ENCODE measurements at regions not wholly inside any gene's neighbourhood (a gene's known extent, or its start where the extent isn't known, plus 50 kb on each side); places are given as distances from the start of the nearest gene placed in this dataset.
"Not testable (repeated sequence)": the region's sequence is repeated elsewhere in the genome, so short reads cannot be mapped to it uniquely, and the experiment has no call there.

DNA sequence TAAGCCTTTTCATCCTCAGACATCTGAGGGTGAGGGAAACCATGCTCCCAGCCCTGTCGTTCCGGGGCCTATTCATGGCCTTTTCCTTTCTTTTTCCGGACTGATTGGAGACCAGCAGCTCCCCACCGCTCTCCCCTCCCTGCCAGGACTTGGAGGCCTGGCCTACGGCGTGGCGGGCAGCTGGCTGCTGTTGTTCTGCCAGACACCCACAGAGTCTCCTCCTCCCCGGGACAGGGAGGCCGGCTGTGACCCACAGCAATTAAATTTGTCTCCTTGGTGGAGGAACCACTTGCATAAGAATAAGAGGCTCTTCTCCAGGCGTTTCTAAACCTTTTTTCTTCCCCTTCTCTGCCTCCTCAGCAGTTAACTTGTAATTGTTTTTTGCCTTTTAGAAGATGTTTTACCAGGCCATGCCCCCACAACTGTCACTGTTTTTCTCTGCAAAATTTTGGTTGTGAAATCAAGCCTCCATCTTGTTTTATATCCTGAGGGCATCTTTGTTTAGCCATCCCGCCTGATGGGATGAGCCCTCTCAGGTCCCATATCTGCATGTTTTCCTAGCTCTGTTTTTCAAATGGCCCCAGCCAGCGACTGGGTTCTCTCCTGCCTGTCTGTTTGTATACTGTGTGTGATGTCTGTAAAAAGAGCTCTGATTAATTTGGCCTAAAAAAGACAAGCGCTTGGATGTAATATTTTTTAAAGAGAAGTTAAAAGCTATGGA is 1060.0 kb upstream of the DDX18 start:
- no peak overlapping the region for H3K27ac ChIP-seq (ENCODE audit: low read length)
- no peaks in the 10 kb centered on the region for H3K36me3 ChIP-seq (ENCODE audit: control insufficient read depth, insufficient read depth, low read length)
- WGBS (ENCODE audit: insufficient coverage, insufficient read length) = no CpG with 5 or more reads among the region's 13 CpGs
- peaks cover 2% of the 10 kb centered on the region; the same call in 1 of the 2 replicates for H3K4me1 ChIP-seq (ENCODE audit: control insufficient read depth, insufficient read depth, low read length)
- no peaks in the 10 kb centered on the region for H3K27me3 ChIP-seq (ENCODE audit: control insufficient read depth, insufficient read depth, low read length)
- DNase-seq (ENCODE audit: low read depth, low spot score) = peak; percentile 13
- no peaks in the 10 kb centered on the region for H3K9me3 ChIP-seq (ENCODE audit: control insufficient read depth, insufficient read depth, low read length)
- no peak overlapping the region for H3K4me3 ChIP-seq (ENCODE audit: low read length)

DNA sequence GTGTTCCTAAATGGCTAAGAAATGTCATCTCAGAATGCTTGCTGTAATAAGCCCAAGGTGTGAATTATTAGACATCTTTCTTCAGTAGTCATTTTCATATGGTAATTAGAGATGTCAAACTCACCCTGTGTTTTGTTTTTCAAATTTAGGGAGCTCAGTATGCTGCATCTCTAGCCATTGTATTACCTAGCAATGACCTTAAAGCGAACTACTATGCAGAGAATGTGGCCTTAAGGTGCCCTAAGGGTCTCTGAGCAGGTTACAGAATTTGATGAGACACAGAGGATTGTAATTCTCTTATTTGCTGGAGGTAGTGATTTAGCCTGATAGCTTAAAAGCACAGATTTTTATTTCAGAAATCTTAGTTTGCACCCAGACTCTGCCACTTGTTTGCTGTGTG is 1052.6 kb upstream of the DDX18 start:
- H3K27me3 ChIP-seq (ENCODE audit: control insufficient read depth, insufficient read depth, low read length) = no peaks in the 10 kb centered on the region
- WGBS (ENCODE audit: insufficient coverage, insufficient read length) = no CpG with 5 or more reads among the region's 1 CpG
- no peak overlapping the region for H3K27ac ChIP-seq (ENCODE audit: low read length)
- no peak for DNase-seq (ENCODE audit: low read depth, low spot score)
- H3K4me3 ChIP-seq (ENCODE audit: low read length) = no peak overlapping the region
- H3K9me3 ChIP-seq (ENCODE audit: control insufficient read depth, insufficient read depth, low read length) = no peaks in the 10 kb centered on the region
- H3K4me1 ChIP-seq (ENCODE audit: control insufficient read depth, insufficient read depth, low read length) = no peaks in the 10 kb centered on the region
- no peaks in the 10 kb centered on the region for H3K36me3 ChIP-seq (ENCODE audit: control insufficient read depth, insufficient read depth, low read length)

DNA sequence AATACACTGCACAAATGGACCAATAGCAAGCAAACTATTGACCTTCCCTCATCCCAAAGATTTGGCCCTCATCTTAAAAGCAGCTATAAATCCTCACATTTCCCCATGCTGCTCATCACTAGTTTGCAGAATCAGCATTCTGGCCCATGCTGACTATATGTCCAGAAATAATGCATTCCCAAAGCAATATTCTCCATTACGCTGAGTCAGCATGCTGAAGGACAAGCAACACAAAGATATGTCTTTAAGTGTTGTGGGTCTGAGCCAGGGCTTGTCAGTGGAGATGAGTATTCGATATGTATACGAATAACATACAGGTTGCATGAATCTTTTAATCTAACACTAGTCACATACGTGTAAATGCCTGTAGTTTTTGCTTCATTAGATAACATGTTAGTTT is 1045.0 kb upstream of the DDX18 start:
- Histone ChIP-seq H3K36me3 (ENCODE audit: control insufficient read depth, insufficient read depth, low read length) (no peaks in the 10 kb centered on the region), H3K27ac (ENCODE audit: low read length) (no peak overlapping the region), H3K4me1 (ENCODE audit: control insufficient read depth, insufficient read depth, low read length) (no peaks in the 10 kb centered on the region), H3K27me3 (ENCODE audit: control insufficient read depth, insufficient read depth, low read length) (no peaks in the 10 kb centered on the region), H3K4me3 (ENCODE audit: low read length) (no peak overlapping the region), H3K9me3 (ENCODE audit: control insufficient read depth, insufficient read depth, low read length) (no peaks in the 10 kb centered on the region)
- no peak for DNase-seq (ENCODE audit: low read depth, low spot score)
- no CpG with 5 or more reads among the region's 4 CpGs for WGBS (ENCODE audit: insufficient coverage, insufficient read length)

DNA sequence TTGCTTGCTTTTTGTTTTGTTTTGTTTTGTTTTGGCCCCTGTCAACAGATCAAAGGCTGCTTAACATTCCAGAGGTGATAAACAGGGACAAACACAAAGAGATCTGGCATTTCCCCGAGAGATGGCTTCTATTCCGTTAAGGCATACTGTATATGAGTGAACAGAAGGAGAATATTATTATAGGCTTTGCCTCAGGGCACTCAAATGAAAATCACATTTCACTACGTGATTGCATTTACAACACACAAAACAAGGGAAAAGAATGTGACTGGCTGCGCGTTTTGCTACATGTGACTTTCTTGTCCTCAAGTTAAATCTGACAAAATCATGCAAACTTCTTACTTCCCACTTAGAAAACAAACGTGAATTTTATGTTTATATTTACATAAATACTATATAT is 1037.9 kb upstream of the DDX18 start:
- Histone ChIP-seq H3K36me3 (ENCODE audit: control insufficient read depth, insufficient read depth, low read length) (no peaks in the 10 kb centered on the region), H3K27ac (ENCODE audit: low read length) (no peak overlapping the region), H3K4me1 (ENCODE audit: control insufficient read depth, insufficient read depth, low read length) (no peaks in the 10 kb centered on the region), H3K27me3 (ENCODE audit: control insufficient read depth, insufficient read depth, low read length) (no peaks in the 10 kb centered on the region), H3K9me3 (ENCODE audit: control insufficient read depth, insufficient read depth, low read length) (no peaks in the 10 kb centered on the region), H3K4me3 (ENCODE audit: low read length) (no peak overlapping the region)
- no peak for DNase-seq (ENCODE audit: low read depth, low spot score)
- no CpG with 5 or more reads among the region's 6 CpGs for WGBS (ENCODE audit: insufficient coverage, insufficient read length)

DNA sequence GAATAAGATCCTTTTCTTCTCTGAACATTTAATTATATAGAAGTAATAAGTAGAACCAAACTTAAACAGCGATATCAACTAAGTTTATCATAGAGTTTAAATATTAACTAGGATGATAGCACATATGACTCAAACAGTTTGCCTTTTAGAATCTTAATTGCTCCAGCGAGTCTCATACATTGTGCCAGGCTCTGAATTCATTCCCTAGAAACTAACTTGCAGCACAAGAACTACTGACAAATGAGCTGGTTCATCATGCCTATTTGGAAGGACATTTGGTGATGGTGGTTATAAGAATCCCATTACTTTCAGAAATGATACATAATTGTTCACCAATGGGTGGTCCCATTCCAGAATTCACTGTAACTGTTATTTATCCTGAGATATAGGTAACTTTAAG is 1026.6 kb upstream of the DDX18 start:
- no peaks in the 10 kb centered on the region for H3K36me3 ChIP-seq (ENCODE audit: control insufficient read depth, insufficient read depth, low read length)
- H3K27me3 ChIP-seq (ENCODE audit: control insufficient read depth, insufficient read depth, low read length) = no peaks in the 10 kb centered on the region
- H3K27ac ChIP-seq (ENCODE audit: low read length) = no peak overlapping the region
- H3K4me3 ChIP-seq (ENCODE audit: low read length) = no peak overlapping the region
- DNase-seq (ENCODE audit: low read depth, low spot score) = no peak
- no CpG with 5 or more reads among the region's 2 CpGs for WGBS (ENCODE audit: insufficient coverage, insufficient read length)
- H3K9me3 ChIP-seq (ENCODE audit: control insufficient read depth, insufficient read depth, low read length) = no peaks in the 10 kb centered on the region
- no peaks in the 10 kb centered on the region for H3K4me1 ChIP-seq (ENCODE audit: control insufficient read depth, insufficient read depth, low read length)

DNA sequence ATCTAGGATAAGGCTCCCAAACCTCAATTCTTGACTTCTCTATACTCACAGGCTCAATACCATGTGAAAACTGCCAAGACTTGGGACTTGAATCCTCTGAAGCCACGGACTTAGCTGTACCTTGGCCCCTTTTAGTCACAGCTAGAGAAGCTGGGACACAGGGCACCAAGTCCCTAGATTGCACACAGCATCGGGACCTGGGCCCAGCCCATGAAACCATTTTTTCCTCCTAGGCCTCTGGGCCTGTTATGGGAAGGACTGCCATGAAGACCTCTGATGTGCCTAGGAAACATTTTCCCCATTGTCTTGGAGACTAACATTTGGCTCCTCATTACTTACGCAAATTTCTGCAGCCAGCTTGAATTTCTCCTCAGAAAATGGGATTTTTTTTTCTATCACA is 1011.8 kb upstream of the DDX18 start:
- no peak overlapping the region for H3K4me3 ChIP-seq (ENCODE audit: low read length)
- no peak for DNase-seq (ENCODE audit: low read depth, low spot score)
- no CpG with 5 or more reads among the region's 3 CpGs for WGBS (ENCODE audit: insufficient coverage, insufficient read length)
- no peak overlapping the region for H3K27ac ChIP-seq (ENCODE audit: low read length)
- H3K4me1 ChIP-seq (ENCODE audit: control insufficient read depth, insufficient read depth, low read length) = no peaks in the 10 kb centered on the region
- H3K36me3 ChIP-seq (ENCODE audit: control insufficient read depth, insufficient read depth, low read length) = no peaks in the 10 kb centered on the region
- no peaks in the 10 kb centered on the region for H3K27me3 ChIP-seq (ENCODE audit: control insufficient read depth, insufficient read depth, low read length)
- H3K9me3 ChIP-seq (ENCODE audit: control insufficient read depth, insufficient read depth, low read length) = peaks cover 5% of the 10 kb centered on the region

DNA sequence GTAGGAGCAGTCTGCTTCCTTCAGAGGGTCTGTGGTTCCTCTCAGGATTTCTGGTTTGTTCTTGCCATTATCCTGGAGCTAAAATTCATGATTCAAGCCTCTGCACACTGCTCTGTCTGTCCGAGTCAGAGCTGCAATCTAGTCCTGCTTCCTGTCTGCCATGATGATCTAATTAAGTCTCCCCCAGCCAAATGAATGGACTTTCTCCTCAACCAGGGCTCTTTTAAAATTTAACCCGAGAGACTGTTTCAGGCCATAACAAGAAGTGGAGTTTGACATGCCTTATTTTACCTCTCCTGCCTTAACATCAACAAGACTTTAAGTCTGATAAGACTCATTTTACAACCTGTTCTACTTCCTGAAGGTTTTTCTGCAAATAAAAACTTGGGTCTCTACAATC is 1009.6 kb upstream of the DDX18 start:
- DNase-seq (ENCODE audit: low read depth, low spot score) = no peak
- Histone ChIP-seq H3K4me3 (ENCODE audit: low read length) (no peak overlapping the region), H3K27me3 (ENCODE audit: control insufficient read depth, insufficient read depth, low read length) (no peaks in the 10 kb centered on the region), H3K27ac (ENCODE audit: low read length) (no peak overlapping the region), H3K36me3 (ENCODE audit: control insufficient read depth, insufficient read depth, low read length) (no peaks in the 10 kb centered on the region), H3K9me3 (ENCODE audit: control insufficient read depth, insufficient read depth, low read length) (peaks cover 5% of the 10 kb centered on the region), H3K4me1 (ENCODE audit: control insufficient read depth, insufficient read depth, low read length) (no peaks in the 10 kb centered on the region)
- no CpG with 5 or more reads among the region's 2 CpGs for WGBS (ENCODE audit: insufficient coverage, insufficient read length)

DNA sequence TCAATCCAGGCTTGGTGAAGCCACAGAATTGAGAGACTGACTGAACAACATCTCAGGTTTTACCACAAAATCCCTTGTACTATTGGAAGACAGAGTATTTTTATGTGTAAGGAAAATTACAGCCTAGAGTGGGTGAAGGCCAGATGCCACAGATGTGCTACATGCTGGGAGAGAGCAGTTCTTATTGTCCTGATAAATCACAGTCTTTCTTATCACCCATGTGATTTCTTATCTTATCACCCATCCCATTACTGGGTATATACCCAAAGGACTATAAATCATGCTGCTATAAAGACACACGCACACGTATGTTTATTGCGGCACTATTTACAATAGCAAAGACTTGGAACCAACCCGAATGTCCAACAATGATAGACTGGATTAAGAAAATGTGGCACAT is 1008.0 kb upstream of the DDX18 start:
- no CpG with 5 or more reads among the region's 4 CpGs for WGBS (ENCODE audit: insufficient coverage, insufficient read length)
- H3K4me1 ChIP-seq (ENCODE audit: control insufficient read depth, insufficient read depth, low read length); H3K36me3 ChIP-seq (ENCODE audit: control insufficient read depth, insufficient read depth, low read length); H3K4me3 ChIP-seq (ENCODE audit: low read length); H3K9me3 ChIP-seq (ENCODE audit: control insufficient read depth, insufficient read depth, low read length); DNase-seq (ENCODE audit: low read depth, low spot score); H3K27ac ChIP-seq (ENCODE audit: low read length); H3K27me3 ChIP-seq (ENCODE audit: control insufficient read depth, insufficient read depth, low read length): not testable (repeated sequence)

DNA sequence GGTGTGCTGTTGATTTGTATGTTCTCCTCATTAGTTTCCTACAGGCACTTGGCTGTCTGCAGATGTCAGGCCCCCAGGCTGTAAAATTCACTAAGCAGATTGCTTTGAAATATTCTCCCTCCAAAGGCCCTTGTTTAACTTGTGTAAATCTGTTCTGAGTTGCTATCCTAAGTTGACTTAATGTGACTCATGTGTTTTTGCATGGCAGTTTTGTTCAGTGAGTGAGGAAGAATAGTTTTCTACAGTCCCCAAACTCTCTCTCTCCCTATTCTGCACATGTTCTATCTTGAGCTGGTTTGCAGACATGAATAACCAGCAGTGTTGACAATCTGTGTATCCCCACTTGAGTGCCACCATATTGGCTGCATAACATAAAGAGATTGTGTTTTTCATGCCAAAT is 1005.4 kb upstream of the DDX18 start:
- DNase-seq (ENCODE audit: low read depth, low spot score) = no peak
- H3K4me1 ChIP-seq (ENCODE audit: control insufficient read depth, insufficient read depth, low read length) = no peaks in the 10 kb centered on the region
- H3K9me3 ChIP-seq (ENCODE audit: control insufficient read depth, insufficient read depth, low read length) = no peaks in the 10 kb centered on the region
- H3K4me3 ChIP-seq (ENCODE audit: low read length) = no peak overlapping the region
- no peaks in the 10 kb centered on the region for H3K27me3 ChIP-seq (ENCODE audit: control insufficient read depth, insufficient read depth, low read length)
- no peak overlapping the region for H3K27ac ChIP-seq (ENCODE audit: low read length)
- no peaks in the 10 kb centered on the region for H3K36me3 ChIP-seq (ENCODE audit: control insufficient read depth, insufficient read depth, low read length)

DNA sequence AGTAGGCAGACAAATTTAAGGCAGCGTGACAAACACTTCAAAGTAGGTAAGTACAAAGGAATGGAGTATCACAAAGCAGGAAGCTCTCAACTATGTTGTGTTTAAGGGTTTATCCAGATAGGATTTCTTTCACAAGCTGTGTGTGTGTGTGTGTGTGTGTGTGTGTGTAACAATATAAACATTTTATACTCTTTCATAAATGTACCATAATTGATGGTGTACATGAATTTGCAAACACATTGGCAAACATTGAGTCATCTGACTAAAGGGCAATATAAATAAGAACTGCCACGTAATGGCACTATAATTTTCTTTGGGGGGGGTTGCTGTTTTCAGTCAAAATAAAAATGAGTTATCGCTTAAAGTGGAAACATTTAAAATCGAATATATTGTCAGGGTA is 1004.4 kb upstream of the DDX18 start:
- Histone ChIP-seq H3K27ac (ENCODE audit: low read length) (no peak overlapping the region), H3K4me1 (ENCODE audit: control insufficient read depth, insufficient read depth, low read length) (no peaks in the 10 kb centered on the region), H3K36me3 (ENCODE audit: control insufficient read depth, insufficient read depth, low read length) (no peaks in the 10 kb centered on the region), H3K27me3 (ENCODE audit: control insufficient read depth, insufficient read depth, low read length) (no peaks in the 10 kb centered on the region), H3K9me3 (ENCODE audit: control insufficient read depth, insufficient read depth, low read length) (no peaks in the 10 kb centered on the region), H3K4me3 (ENCODE audit: low read length) (no peak overlapping the region)
- no CpG with 5 or more reads among the region's 4 CpGs for WGBS (ENCODE audit: insufficient coverage, insufficient read length)
- no peak for DNase-seq (ENCODE audit: low read depth, low spot score)

DNA sequence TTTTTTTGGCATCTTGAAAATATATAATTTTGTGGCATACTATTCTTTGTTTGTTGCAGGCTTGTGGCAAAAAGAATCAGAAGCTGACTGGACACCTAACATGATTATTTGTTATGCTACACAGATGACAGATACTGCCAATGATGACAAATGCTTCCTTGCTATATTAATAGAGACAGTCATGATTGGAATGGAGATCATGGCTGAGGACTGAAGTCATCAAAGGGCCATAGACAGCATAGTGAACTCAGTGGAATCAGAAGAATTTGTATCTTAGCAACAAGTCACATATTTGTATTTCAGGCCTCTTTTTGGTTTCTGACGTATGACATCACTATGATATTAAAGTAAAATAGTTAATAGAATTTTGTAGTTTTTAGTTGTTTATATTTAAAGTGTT is 1003.8 kb upstream of the DDX18 start:
- Histone ChIP-seq H3K4me3 (ENCODE audit: low read length) (no peak overlapping the region), H3K27ac (ENCODE audit: low read length) (no peak overlapping the region), H3K9me3 (ENCODE audit: control insufficient read depth, insufficient read depth, low read length) (no peaks in the 10 kb centered on the region), H3K27me3 (ENCODE audit: control insufficient read depth, insufficient read depth, low read length) (no peaks in the 10 kb centered on the region), H3K4me1 (ENCODE audit: control insufficient read depth, insufficient read depth, low read length) (no peaks in the 10 kb centered on the region), H3K36me3 (ENCODE audit: control insufficient read depth, insufficient read depth, low read length) (no peaks in the 10 kb centered on the region)
- WGBS (ENCODE audit: insufficient coverage, insufficient read length) = no CpG with 5 or more reads among the region's 1 CpG
- DNase-seq (ENCODE audit: low read depth, low spot score) = no peak
